H1 (cell line): ENCODE measurements at regions not wholly inside any gene's neighbourhood (a gene's known extent, or its start where the extent isn't known, plus 50 kb on each side); places are given as distances from the start of the nearest gene placed in this dataset.

ENCODE experiments used
- CTCF ChIA-PET: fragments of 300-600 bp; sonication (Branson Sonifier 250); formaldehyde crosslinking; loops from one replicate; lab custom pipeline; 2021; ENCODE audit not compliant: partially characterized antibody; lab: Charles Lee
- POLR2A ChIA-PET: fragments of 300-600 bp; sonication (Branson Sonifier 250); formaldehyde crosslinking; loops from one replicate; lab custom pipeline; 2021; ENCODE audit warnings: inconsistent platforms; ENCODE audit not compliant: partially characterized antibody; lab: Charles Lee
- DNase-seq, 2 experiments: peaks; one replicate each; pipeline versions ENCODE4 v3.0.0 to v3.0.0-alpha.2; 2010 to 2022; ENCODE audit warnings: low spot score in 2 of 2, low read depth in 1 of 2, mixed read lengths in 1 of 2
- FAIRE-seq: peaks from 2 replicates; lab custom pipeline; 2011; peaks lifted over from hg19 to GRCh38; lab: Jason Lieb, UNC
- H2AFZ ChIP-seq: 2 replicates; pipeline ENCODE4 v1.8.1; 2012; ENCODE audit warnings: low read length, inconsistent platforms
- H2AK5ac ChIP-seq: 2 replicates; pipeline ENCODE4 v1.6.1; 2013; ENCODE audit warnings: low read depth, low read length
- H2BK120ac ChIP-seq: replicated peaks from 2 replicates; pipeline ENCODE3; 2013; ENCODE audit warnings: low read depth, low read length, inconsistent platforms
- H2BK12ac ChIP-seq: 2 replicates; pipeline ENCODE4 v1.6.1; 2013; ENCODE audit warnings: low read depth, low read length
- H2BK15ac ChIP-seq: 2 replicates; pipeline ENCODE4 v1.6.1; 2013; ENCODE audit warnings: low read length
- H2BK20ac ChIP-seq: 2 replicates; pipeline ENCODE4 v1.6.1; 2013; ENCODE audit warnings: low read length
- H2BK5ac ChIP-seq: 2 replicates; pipeline ENCODE4 v1.6.1; 2013; ENCODE audit warnings: low read depth, low read length
- H3K14ac ChIP-seq: 2 replicates; pipeline ENCODE4 v1.6.1; 2013; ENCODE audit warnings: inconsistent platforms; ENCODE audit not compliant: insufficient read length
- H3K18ac ChIP-seq: 2 replicates; pipeline ENCODE4 v1.6.1; 2013; ENCODE audit warnings: low read length; ENCODE audit errors: extremely low read depth
- H3K23ac ChIP-seq: 2 replicates; pipeline ENCODE4 v1.6.1; 2013; ENCODE audit warnings: inconsistent platforms; ENCODE audit not compliant: insufficient read length
- H3K23me2 ChIP-seq: 2 replicates; pipeline ENCODE4 v1.6.1; 2013; ENCODE audit warnings: low read depth, low read length
- H3K27ac ChIP-seq: 2 replicates; pipeline ENCODE4 v1.6.1; 2011; ENCODE audit warnings: low read depth, low read length, inconsistent platforms
- H3K27me3 ChIP-seq, 4 experiments: replicated peaks in 1 of 4; 1 replicate in 1 of 4; 2 replicates in 3 of 4; pipeline versions ENCODE4 v1.6.1 to v1.8.1; 2011 to 2013; ENCODE audit warnings: low read length in 3 of 4, mild to moderate bottlenecking in 3 of 4, inconsistent platforms in 2 of 4, mixed read lengths in 2 of 4, moderate library complexity in 1 of 4; ENCODE audit not compliant: control insufficient read depth in 3 of 4, insufficient read depth in 3 of 4; ENCODE audit errors: extremely low read depth in 1 of 4
- H3K36me3 ChIP-seq, 4 experiments: 2 replicates each; pipeline versions ENCODE4 v1.6.1 to v1.8.1; 2011 to 2013; ENCODE audit warnings: mild to moderate bottlenecking in 4 of 4, low read length in 3 of 4, moderate library complexity in 2 of 4, control low read depth in 1 of 4, inconsistent platforms in 1 of 4; ENCODE audit not compliant: insufficient read depth in 4 of 4, control insufficient read depth in 2 of 4
- H3K4ac ChIP-seq: replicated peaks from 2 replicates; pipeline ENCODE3; 2013; ENCODE audit warnings: low read length, low read depth, mixed read lengths, inconsistent platforms; ENCODE audit not compliant: insufficient read length
- H3K4me1 ChIP-seq, 4 experiments: replicated peaks in 1 of 4; 1 replicate in 1 of 4; 2 replicates in 3 of 4; pipeline versions ENCODE4 v1.6.1 to v1.8.1; 2011 to 2013; ENCODE audit warnings: low read length in 3 of 4, inconsistent platforms in 2 of 4, mixed read lengths in 1 of 4; ENCODE audit not compliant: insufficient read depth in 4 of 4, control insufficient read depth in 3 of 4
- H3K4me2 ChIP-seq, 2 experiments: 2 replicates each; pipeline versions ENCODE4 v1.6.1 to v1.8.1; 2011 to 2013; ENCODE audit warnings: low read depth in 2 of 2, low read length in 2 of 2, control low read depth in 1 of 2, inconsistent platforms in 1 of 2, mild to moderate bottlenecking in 1 of 2; ENCODE audit not compliant: insufficient read depth in 1 of 2
- H3K4me3 ChIP-seq, 4 experiments: fragments of 200-600, 300-600 bp in 1 of 4; sonication (generic), shearing (Covaris generic), sonication (Bioruptor Twin) in 1 of 4; 2 replicates each; pipeline versions ENCODE4 v1.5.1 to v1.8.1; 2011 to 2016; ENCODE audit warnings: low read length in 4 of 4, low read depth in 3 of 4, control low read depth in 2 of 4, inconsistent platforms in 2 of 4, mild to moderate bottlenecking in 2 of 4, mixed read lengths in 1 of 4, moderate library complexity in 1 of 4; ENCODE audit not compliant: insufficient read depth in 2 of 4; ENCODE audit errors: extremely low read depth in 1 of 4
- H3K56ac ChIP-seq: replicated peaks from 2 replicates; pipeline ENCODE3; 2013; ENCODE audit warnings: low read depth, mild to moderate bottlenecking, mixed read lengths, low read length, inconsistent platforms; ENCODE audit not compliant: insufficient read length
- H3K79me1 ChIP-seq: 2 replicates; pipeline ENCODE4 v1.6.1; 2013; ENCODE audit warnings: low read depth, low read length, control low read depth
- H3K79me2 ChIP-seq, 2 experiments: 2 replicates each; pipeline versions ENCODE4 v1.6.1 to v1.8.1; 2012 to 2013; ENCODE audit warnings: low read length in 2 of 2, mild to moderate bottlenecking in 2 of 2, inconsistent platforms in 1 of 2; ENCODE audit not compliant: insufficient read depth in 2 of 2, control insufficient read depth in 1 of 2
- H3K9ac ChIP-seq, 4 experiments: replicated peaks in 1 of 4; 1 replicate in 1 of 4; 2 replicates in 3 of 4; pipeline versions ENCODE4 v1.6.1 to v1.8.1; 2011 to 2013; ENCODE audit warnings: low read depth in 3 of 4, low read length in 3 of 4, control low read depth in 2 of 4, mild to moderate bottlenecking in 2 of 4, moderate library complexity in 2 of 4, inconsistent platforms in 1 of 4; ENCODE audit errors: extremely low read depth in 1 of 4
- H3K9me3 ChIP-seq, 2 experiments: 2 replicates each; pipeline versions ENCODE4 v1.6.1 to v1.8.1; 2012 to 2013; ENCODE audit warnings: mild to moderate bottlenecking in 2 of 2, moderate library complexity in 2 of 2, control low read depth in 1 of 2, inconsistent platforms in 1 of 2, low read depth in 1 of 2, low read length in 1 of 2, mixed read lengths in 1 of 2; ENCODE audit not compliant: insufficient read depth in 2 of 2
- H4K20me1 ChIP-seq, 2 experiments: replicated peaks in 1 of 2; 2 replicates each; pipeline versions ENCODE3 to v1.8.1; 2011 to 2013; ENCODE audit warnings: inconsistent platforms in 2 of 2, low read length in 2 of 2, mild to moderate bottlenecking in 1 of 2; ENCODE audit not compliant: insufficient read depth in 2 of 2, control insufficient read depth in 1 of 2
- H4K5ac ChIP-seq: 2 replicates; pipeline ENCODE4 v1.6.1; 2013; ENCODE audit warnings: low read length, low read depth, mixed read lengths, inconsistent platforms; ENCODE audit not compliant: insufficient read length
- H4K8ac ChIP-seq: 2 replicates; pipeline ENCODE4 v1.8.0; 2013; ENCODE audit warnings: mild to moderate bottlenecking, moderate library complexity, low read length, inconsistent platforms; ENCODE audit not compliant: insufficient read depth; ENCODE audit errors: extremely low read depth
- H4K91ac ChIP-seq: replicated peaks from 2 replicates; pipeline ENCODE3; 2013; ENCODE audit warnings: low read length, mixed read lengths, inconsistent platforms; ENCODE audit not compliant: insufficient read length
- ASH2L ChIP-seq: fragments of 200-600, 300-600 bp; sonication (generic); IDR thresholded peaks from one replicate; pipeline ENCODE4 v1.7.1; 2017; ENCODE audit warnings: low read length
- CHD1 ChIP-seq: IDR thresholded peaks from 2 replicates; pipeline ENCODE4 v1.6.1; 2012; ENCODE audit warnings: low read depth, low read length, improper control_type of control experiment
- CTCF ChIP-seq, 3 experiments: IDR thresholded peaks; 1 replicate in 2 of 3; 2 replicates in 1 of 3; pipeline versions ENCODE4 v1.5.1 to v1.6.1; 2011; ENCODE audit warnings: low read length in 3 of 3, mild to moderate bottlenecking in 3 of 3, inconsistent platforms in 2 of 3, low read depth in 1 of 3, moderate library complexity in 1 of 3; ENCODE audit not compliant: insufficient read depth in 1 of 3; ENCODE audit errors: control extremely low read depth in 1 of 3
- FOSL1 ChIP-seq: IDR thresholded peaks from 2 replicates; pipeline ENCODE4 v1.6.1; 2011; ENCODE audit warnings: mild to moderate bottlenecking, low read depth, low read length, moderate library complexity; ENCODE audit not compliant: insufficient read depth
- MAFK ChIP-seq: IDR thresholded peaks from 2 replicates; pipeline ENCODE4 v1.6.1; 2012; ENCODE audit warnings: low read depth, mild to moderate bottlenecking, improper control_type of control experiment, low read length
- SAP30 ChIP-seq: fragments of 300-600 bp; sonication (generic); IDR thresholded peaks from 2 replicates; pipeline ENCODE4 v1.7.1; 2012; ENCODE audit warnings: low read length, moderate library complexity, mild to moderate bottlenecking, inconsistent platforms; ENCODE audit not compliant: insufficient read depth, insufficient replicate concordance
- SIN3A ChIP-seq, 2 experiments: IDR thresholded peaks in 1 of 2; conservative IDR thresholded peaks in 1 of 2; 2 replicates each; pipeline ENCODE4 v1.6.1; 2011 to 2012; ENCODE audit warnings: low read length in 2 of 2, improper control_type of control experiment in 1 of 2, low read depth in 1 of 2, mild to moderate bottlenecking in 1 of 2
- SIX5 ChIP-seq: IDR thresholded peaks from 2 replicates; pipeline ENCODE4 v1.6.1; 2011; ENCODE audit warnings: mild to moderate bottlenecking, low read depth, low read length
- SP2 ChIP-seq: IDR thresholded peaks from 2 replicates; pipeline ENCODE4 v1.6.1; 2012; ENCODE audit warnings: mild to moderate bottlenecking, low read length, inconsistent platforms
- TAF1 ChIP-seq: IDR thresholded peaks from 2 replicates; pipeline ENCODE4 v1.6.1; 2011; ENCODE audit warnings: mild to moderate bottlenecking, low read depth, low read length
- WGBS, 2 experiments: shearing (Covaris generic) in 1 of 2; methylation state at CpG; one replicate each; pipeline versions ENCODE4 v1.1.6 to v1.1.7; 2013 to 2015; ENCODE audit warnings: low lambda C conversion rate in 2 of 2, mixed read lengths in 2 of 2, inconsistent platforms in 1 of 2, low coverage in 1 of 2, missing lambda C conversion rate in 1 of 2; ENCODE audit not compliant: insufficient replicate concordance in 2 of 2, insufficient coverage in 1 of 2, insufficient read length in 1 of 2; ENCODE audit errors: extremely low coverage in 1 of 2, missing lambda C conversion rate in 1 of 2; 5-methylcytosine and 5-hydroxymethylcytosine counted together

DNA sequence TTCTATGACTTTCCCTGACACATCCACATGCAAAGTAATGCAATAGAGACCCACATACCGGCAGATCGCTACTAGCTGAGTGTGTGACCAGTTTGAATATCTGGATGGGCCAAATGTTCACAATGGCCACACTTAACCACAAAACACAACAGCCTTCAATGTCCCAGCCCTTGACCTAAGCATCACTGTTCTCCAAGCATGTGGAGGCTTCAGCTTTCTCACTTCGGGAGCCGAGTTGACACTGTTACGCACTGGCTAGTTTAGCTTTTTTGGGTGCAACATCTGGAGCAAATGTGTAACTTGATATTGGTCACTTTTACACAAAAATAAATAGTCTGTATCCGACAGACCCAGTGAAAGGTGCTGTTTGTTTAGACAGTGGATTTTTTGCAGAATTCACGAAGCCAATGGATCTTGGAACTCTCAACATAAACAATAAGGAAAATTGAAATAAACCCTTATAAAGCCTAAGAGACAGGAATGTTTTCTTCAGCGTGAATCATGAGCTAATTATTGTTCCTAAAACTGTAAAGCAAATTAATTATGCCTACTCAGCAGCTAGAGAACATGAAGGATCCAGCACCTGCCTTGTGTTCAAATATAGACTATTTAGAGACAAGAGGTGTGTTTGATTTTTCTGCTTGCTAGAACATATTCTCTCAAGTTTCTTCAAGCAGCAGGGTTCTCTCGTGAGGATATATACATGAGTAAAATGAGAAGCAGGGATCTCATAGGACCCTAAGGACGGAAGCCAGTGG lies 117.6 kb upstream of the JCAD start:
- 92% methylated on average over 10 of the region's 10 CpGs; no CpG with 5 or more reads in 1 of the 2 experiments for WGBS, 2 experiments
- no peak overlapping the region for H3K4me3 ChIP-seq
- no peak overlapping the region for H3K23ac ChIP-seq
- POLR2A ChIA-PET, result interaction anchor here (0.7 to 0.8 kb wide), 2 partner anchors 23 to 67 kb away, joined by 3 to 4 read pairs; no protein-coding TSS in a partner anchor
- H2AFZ ChIP-seq, result no peak overlapping the region
- H3K9me3 ChIP-seq, result no peaks in the 10 kb centered on the region
- H2BK20ac ChIP-seq, result no peak overlapping the region
- no peak overlapping the region for H2BK120ac ChIP-seq
- no peak overlapping the region for H3K27ac ChIP-seq
- CTCF ChIA-PET, result interaction anchor here (0.5 to 1.8 kb wide), 6 partner anchors 11 to 667 kb away, joined by 3 to 7 read pairs (median 3); no protein-coding TSS in a partner anchor
- no peak overlapping the region for H4K5ac ChIP-seq
- H3K56ac ChIP-seq, result no peak overlapping the region
- H4K91ac ChIP-seq, result no peak overlapping the region
- no peaks in the 10 kb centered on the region for H4K20me1 ChIP-seq
- no peak overlapping the region for H3K9ac ChIP-seq
- H2BK12ac ChIP-seq, result no peak overlapping the region
- no peaks in the 10 kb centered on the region for H3K79me2 ChIP-seq
- no peaks in the 10 kb centered on the region for H3K27me3 ChIP-seq
- DNase-seq (no peak), FAIRE-seq (no peak)
- no peak overlapping the region for H3K14ac ChIP-seq
- no peak overlapping the region for H3K4ac ChIP-seq
- H3K23me2 ChIP-seq, result no peaks in the 10 kb centered on the region; the same call in 1 of the 2 replicates
- no peak overlapping the region for H2BK15ac ChIP-seq
- H3K79me1 ChIP-seq, result no peaks in the 10 kb centered on the region
- no peak overlapping the region for H4K8ac ChIP-seq
- H3K18ac ChIP-seq, result no peak overlapping the region
- H3K36me3 ChIP-seq, result no peaks in the 10 kb centered on the region
- no peaks in the 10 kb centered on the region for H3K4me1 ChIP-seq
- H2BK5ac ChIP-seq, result no peak overlapping the region
- no peak overlapping the region for H3K4me2 ChIP-seq
- H2AK5ac ChIP-seq, result no peak overlapping the region
- TF ChIP-seq TAF1 (no peak), SIN3A (conservative IDR thresholded peaks at IDR 0.05 in 1 of 2, IDR thresholded peaks at IDR 0.05 in 1 of 2; ENCODE audit: low read depth in 1 of 2, low read length in 2 of 2) (no peak), CTCF (IDR thresholded peaks at IDR 0.05; ENCODE audit: control extremely low read depth in 1 of 3, insufficient read depth in 1 of 3, low read depth in 1 of 3, low read length in 3 of 3) (no peak), CHD1 (no peak), ASH2L (no peak), MAFK (no peak), SIX5 (no peak), SAP30 (no peak), FOSL1 (no peak), SP2 (no peak)
